ENCODE measurements at regions not wholly inside any gene's neighbourhood (a gene's known extent, or its start where the extent isn't known, plus 50 kb on each side); places are given as distances from the start of the nearest gene placed in this dataset.

GRCh38 chr12:3973973-3974644, 100.9 kb upstream of the PARP11 start:
- H3K27ac ChIP-seq (ENCODE audit: low read depth, low read length) = no peak overlapping the region
- no peaks in the 10 kb centered on the region for H3K36me3 ChIP-seq (ENCODE audit: low read length)
- no peaks in the 10 kb centered on the region for H3K27me3 ChIP-seq (ENCODE audit: low read length)
- no peaks in the 10 kb centered on the region for H3K9me2 ChIP-seq (replicated peaks; ENCODE audit: insufficient read depth, low read length)
- TF ChIP-seq CTCF (IDR thresholded peaks at IDR 0.05; ENCODE audit: insufficient read depth, low read length, poor library complexity, severe bottlenecking) (no peak), EZH2phosphoT487 (conservative IDR thresholded peaks at IDR 0.05; ENCODE audit: low read length) (no peak)
- no peak overlapping the region for H3K9ac ChIP-seq (ENCODE audit: low read length)
- H2AFZ ChIP-seq (ENCODE audit: low read depth, low read length, severe bottlenecking) = no peak overlapping the region
- no peaks in the 10 kb centered on the region for H3K9me3 ChIP-seq (ENCODE audit: insufficient read depth, low read length)
- no peaks in the 10 kb centered on the region for H4K20me1 ChIP-seq (ENCODE audit: low read depth, low read length)
- no peaks in the 10 kb centered on the region for H3F3A ChIP-seq (ENCODE audit: insufficient read depth)
- H3K79me2 ChIP-seq (ENCODE audit: insufficient read depth, low read length) = no peaks in the 10 kb centered on the region
- no peak overlapping the region for H3K4me3 ChIP-seq (ENCODE audit: insufficient read depth, low read length, poor library complexity, severe bottlenecking)
- no peak overlapping the region for H3K4me2 ChIP-seq (ENCODE audit: low read depth, low read length, poor library complexity, severe bottlenecking)

DNA sequence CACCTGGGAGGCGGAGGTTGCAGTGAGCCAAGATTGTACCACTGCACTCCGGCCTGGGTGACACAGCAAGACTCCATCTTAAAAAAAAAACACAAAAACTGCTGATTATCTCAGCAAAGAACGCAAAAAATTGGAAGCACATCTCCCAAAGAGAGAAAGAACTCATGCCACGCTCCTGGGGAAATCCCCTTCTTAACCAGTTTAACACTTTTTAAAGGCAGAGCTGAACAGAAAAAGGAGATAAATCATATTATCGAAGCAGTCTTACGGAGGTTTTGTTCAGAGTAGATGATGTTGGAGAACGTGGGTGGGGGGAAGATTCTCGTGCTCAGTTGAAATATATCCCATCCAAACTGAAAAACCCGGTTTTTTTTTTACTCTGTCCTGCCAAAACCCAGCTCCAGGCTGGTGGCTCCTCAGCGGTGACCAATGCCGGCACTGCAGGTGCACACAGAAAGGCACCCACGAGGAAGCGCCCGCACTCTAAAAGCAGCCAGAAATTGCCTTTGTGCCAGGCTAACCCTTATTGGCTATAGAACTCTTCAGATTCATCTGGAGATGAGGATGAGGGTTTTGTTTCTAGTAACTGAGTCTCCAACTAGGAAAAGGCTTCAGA, 100.2 kb upstream of the PARP11 start:
- H3K4me3 ChIP-seq (ENCODE audit: insufficient read depth, low read length, poor library complexity, severe bottlenecking) = no peak overlapping the region
- no peak overlapping the region for H3K27ac ChIP-seq (ENCODE audit: low read depth, low read length)
- H3K36me3 ChIP-seq (ENCODE audit: low read length) = no peaks in the 10 kb centered on the region
- H3K4me2 ChIP-seq (ENCODE audit: low read depth, low read length, poor library complexity, severe bottlenecking) = no peak overlapping the region
- no peaks in the 10 kb centered on the region for H4K20me1 ChIP-seq (ENCODE audit: low read depth, low read length)
- no peaks in the 10 kb centered on the region for H3K27me3 ChIP-seq (ENCODE audit: low read length)
- H3K9me2 ChIP-seq (replicated peaks; ENCODE audit: insufficient read depth, low read length) = no peaks in the 10 kb centered on the region
- no peaks in the 10 kb centered on the region for H3F3A ChIP-seq (ENCODE audit: insufficient read depth)
- no peaks in the 10 kb centered on the region for H3K9me3 ChIP-seq (ENCODE audit: insufficient read depth, low read length)
- no peak for TF ChIP-seq EZH2phosphoT487 (conservative IDR thresholded peaks at IDR 0.05; ENCODE audit: low read length)
- TF ChIP-seq CTCF (IDR thresholded peaks at IDR 0.05; ENCODE audit: insufficient read depth, low read length, poor library complexity, severe bottlenecking) = no peak
- H2AFZ ChIP-seq (ENCODE audit: low read depth, low read length, severe bottlenecking) = no peak overlapping the region
- H3K9ac ChIP-seq (ENCODE audit: low read length) = no peak overlapping the region
- no peaks in the 10 kb centered on the region for H3K79me2 ChIP-seq (ENCODE audit: insufficient read depth, low read length)

DNA sequence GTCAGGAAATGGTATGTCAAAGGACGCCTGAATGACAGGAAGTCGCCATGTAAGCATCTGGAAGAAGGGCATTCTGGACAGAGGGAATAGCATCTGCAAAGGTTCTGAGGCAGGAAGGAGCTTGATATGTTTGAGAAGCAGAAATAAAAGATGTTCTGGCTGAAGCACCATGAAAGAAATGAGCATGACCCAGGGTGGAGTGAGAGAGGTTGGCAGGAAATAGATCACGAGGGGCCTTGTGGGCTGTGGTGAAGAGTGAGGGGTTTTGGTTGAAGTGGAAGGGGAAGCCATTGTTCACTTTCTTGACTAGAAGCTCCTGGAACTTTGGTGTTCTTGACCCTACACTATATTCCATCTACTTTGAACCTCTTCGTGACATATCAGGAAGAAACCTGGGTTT, 99.4 kb upstream of the PARP11 start:
- Histone ChIP-seq H3K27ac (ENCODE audit: low read depth, low read length) (no peak overlapping the region), H3K36me3 (ENCODE audit: low read length) (no peaks in the 10 kb centered on the region), H4K20me1 (ENCODE audit: low read depth, low read length) (no peaks in the 10 kb centered on the region), H3K4me2 (ENCODE audit: low read depth, low read length, poor library complexity, severe bottlenecking) (no peak overlapping the region), H3K27me3 (ENCODE audit: low read length) (no peaks in the 10 kb centered on the region), H3K9me3 (ENCODE audit: insufficient read depth, low read length) (no peaks in the 10 kb centered on the region), H2AFZ (ENCODE audit: low read depth, low read length, severe bottlenecking) (no peak overlapping the region), H3K9me2 (replicated peaks; ENCODE audit: insufficient read depth, low read length) (no peaks in the 10 kb centered on the region), H3K4me3 (ENCODE audit: insufficient read depth, low read length, poor library complexity, severe bottlenecking) (no peak overlapping the region), H3F3A (ENCODE audit: insufficient read depth) (no peaks in the 10 kb centered on the region), H3K9ac (ENCODE audit: low read length) (no peak overlapping the region), H3K79me2 (ENCODE audit: insufficient read depth, low read length) (no peaks in the 10 kb centered on the region)
- no peak for TF ChIP-seq EZH2phosphoT487 (conservative IDR thresholded peaks at IDR 0.05; ENCODE audit: low read length)
- TF ChIP-seq CTCF (IDR thresholded peaks at IDR 0.05; ENCODE audit: insufficient read depth, low read length, poor library complexity, severe bottlenecking) = no peak

All from SU-DHL-6 (cell line).